ENCODE measurements at regions not wholly inside any gene's neighbourhood (a gene's known extent, or its start where the extent isn't known, plus 50 kb on each side); places are given as distances from the start of the nearest gene placed in this dataset.

- TF ChIP-seq CTCF (IDR thresholded peaks at IDR 0.05; ENCODE audit: insufficient read depth, low read length, poor library complexity, severe bottlenecking) (no peak), EZH2phosphoT487 (conservative IDR thresholded peaks at IDR 0.05; ENCODE audit: low read length) (no peak)
Observed at GRCh38 chr12:58186401-58186800, 245.0 kb downstream of the ATP23 start.
